Middle frontal gyrus (tissue), 1 donor: ENCODE measurements at regions not wholly inside any gene's neighbourhood (a gene's known extent, or its start where the extent isn't known, plus 50 kb on each side); places are given as distances from the start of the nearest gene placed in this dataset.

Experiments used
- DNase-seq: peaks from one replicate; pipeline ENCODE4 v3.0.0-alpha.2; 2015; ENCODE audit warnings: low spot score; ENCODE audit errors: extremely low spot score

DNA sequence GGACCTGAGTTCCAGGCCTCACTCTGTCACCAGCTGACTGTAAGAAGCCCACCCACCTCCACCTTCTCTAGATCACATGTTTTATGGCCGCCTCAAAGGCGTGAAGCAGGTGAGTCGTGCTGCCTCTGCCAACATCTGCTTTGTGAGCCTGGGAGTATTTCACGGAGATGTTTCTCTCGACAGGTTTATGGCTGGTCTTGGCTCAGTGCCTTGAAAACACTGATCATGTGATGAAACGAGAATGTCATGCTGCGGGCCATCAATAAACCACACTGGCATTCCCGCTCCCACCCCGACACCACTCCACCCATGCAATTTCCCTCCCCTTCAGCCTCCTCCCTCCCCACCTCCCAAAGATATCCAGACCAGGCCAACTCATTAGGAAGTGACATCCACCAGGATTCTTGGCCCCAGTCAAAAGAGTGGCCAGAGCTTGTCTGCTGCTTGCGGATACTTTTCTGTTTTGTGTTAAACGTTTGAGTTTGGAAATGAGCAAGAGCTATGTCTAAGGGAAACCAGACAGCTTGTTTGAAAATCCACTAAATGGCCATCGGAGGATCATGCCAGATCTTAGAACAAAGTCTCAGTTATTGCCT is 53.8 kb upstream of the NTF3 start:
- no peak for DNase-seq

DNA sequence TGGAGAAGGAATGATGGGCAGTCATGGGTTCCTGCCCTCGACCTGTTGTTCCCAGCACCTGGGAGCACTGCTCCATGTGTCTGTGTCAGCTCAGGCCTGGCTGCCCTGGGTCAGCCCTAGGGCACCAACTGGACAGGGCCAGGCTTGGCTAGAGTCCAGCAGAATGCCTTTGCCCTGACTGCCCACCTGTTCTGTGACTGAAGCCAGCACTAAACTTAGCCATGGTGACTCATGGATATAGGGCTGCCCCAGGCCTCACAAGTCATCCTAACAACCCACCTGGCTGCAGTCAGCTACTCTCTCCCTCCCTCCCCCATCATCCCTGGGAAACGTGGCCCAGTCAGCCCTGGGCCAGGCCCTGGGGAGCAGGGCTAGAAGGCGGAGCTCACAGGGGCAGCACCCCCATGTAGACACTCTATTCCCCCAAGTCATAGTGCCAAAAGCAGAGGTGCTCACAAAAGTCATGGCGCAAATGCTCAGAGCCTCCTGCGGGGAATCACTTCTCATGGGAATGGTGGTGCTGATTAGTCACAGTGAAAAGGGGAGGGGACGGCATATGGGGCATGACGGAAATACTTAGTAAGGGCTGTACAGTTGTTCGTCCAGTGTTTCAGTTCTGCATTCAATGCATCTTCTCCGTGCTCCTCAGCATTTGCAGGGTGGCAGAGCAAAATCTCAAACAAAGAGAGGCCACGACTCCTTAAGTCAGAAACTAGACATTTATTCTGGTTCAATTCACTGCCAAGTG is 52.0 kb upstream of the NTF3 start:
- DNase-seq = no peak
